Panc1 (cell line): ENCODE measurements at regions not wholly inside any gene's neighbourhood (a gene's known extent, or its start where the extent isn't known, plus 50 kb on each side); places are given as distances from the start of the nearest gene placed in this dataset.

Experiments used
- ATAC-seq: fragments of 200-7000 bp; cut with Tn5 transposase; 2 replicates; pipeline ENCODE4 v1.9.1; 2020; ENCODE audit warnings: mild to moderate bottlenecking, moderate library complexity
- BruUV-seq: library from RNA; stranded (reverse); fragments of 400-500 nt; replicated peaks from 2 replicates; lab custom pipeline; 2021; lab: Mats Ljungman, UMichigan
- CTCF ChIA-PET: fragments of 300-600 bp; sonication (Branson Sonifier 250); formaldehyde crosslinking; loops from one replicate; lab custom pipeline; 2022; ENCODE audit warnings: antibody characterized with exemption; lab: Charles Lee
- POLR2A ChIA-PET: fragments of 300-600 bp; sonication (Branson Sonifier 250); formaldehyde crosslinking; loops from one replicate; lab custom pipeline; 2022; ENCODE audit warnings: antibody characterized with exemption; lab: Charles Lee
- DNase-seq: peaks from one replicate; pipeline ENCODE4 v3.0.0-alpha.2; 2010; ENCODE audit warnings: low read depth, low spot score
- H3K27ac ChIP-seq: 2 replicates; pipeline ENCODE4 v1.5.1; 2011; ENCODE audit warnings: mild to moderate bottlenecking, low read length, inconsistent platforms
- H3K27me3 ChIP-seq: fragments of 200-500 bp; sonication (Bioruptor generic); 2 replicates; pipeline ENCODE4 v1.6.0; 2014; ENCODE audit warnings: low read length, inconsistent platforms; ENCODE audit not compliant: control insufficient read depth, insufficient read depth
- H3K36me3 ChIP-seq: fragments of 200-500 bp; sonication (Bioruptor generic); 2 replicates; pipeline ENCODE4 v1.5.1; 2014; ENCODE audit warnings: inconsistent platforms, mild to moderate bottlenecking, low read length, moderate library complexity; ENCODE audit not compliant: control insufficient read depth, insufficient read depth
- H3K4me1 ChIP-seq: 2 replicates; pipeline ENCODE4 v1.5.1; 2011; ENCODE audit warnings: inconsistent platforms, mild to moderate bottlenecking, low read length, moderate library complexity; ENCODE audit not compliant: control insufficient read depth, insufficient read depth
- H3K4me3 ChIP-seq, 2 experiments: 2 replicates each; pipeline ENCODE4 v1.5.1; 2011 to 2012; ENCODE audit warnings: low read depth in 2 of 2, low read length in 2 of 2, mild to moderate bottlenecking in 2 of 2, inconsistent platforms in 1 of 2, moderate library complexity in 1 of 2
- H3K9me3 ChIP-seq: fragments of 200-500 bp; sonication (Bioruptor generic); 2 replicates; pipeline ENCODE4 v1.5.1; 2014; ENCODE audit warnings: low read depth, mild to moderate bottlenecking, inconsistent platforms, low read length, moderate library complexity; ENCODE audit not compliant: control insufficient read depth, insufficient read depth
- CTCF ChIP-seq: fragments of 450-650 bp; IDR thresholded peaks from 2 replicates; pipeline ENCODE4 v1.5.1; 2017; ENCODE audit warnings: mild to moderate bottlenecking
- POLR2AphosphoS5 ChIP-seq: IDR thresholded peaks from 2 replicates; pipeline ENCODE4 v1.6.1; 2012; ENCODE audit warnings: mild to moderate bottlenecking, low read depth, low read length, moderate library complexity
- REST ChIP-seq, 2 experiments: IDR thresholded peaks; 2 replicates each; pipeline ENCODE4 v1.6.1; 2011 to 2012; ENCODE audit warnings: low read depth in 2 of 2, control low read depth in 1 of 2, low read length in 1 of 2, mild to moderate bottlenecking in 1 of 2, moderate library complexity in 1 of 2; ENCODE audit not compliant: insufficient read depth in 1 of 2
- SIN3A ChIP-seq: IDR thresholded peaks from 2 replicates; pipeline ENCODE4 v1.6.1; 2012; ENCODE audit warnings: low read depth, mild to moderate bottlenecking, low read length, moderate library complexity, borderline replicate concordance; ENCODE audit not compliant: insufficient read depth
- TCF7L2 ChIP-seq: IDR thresholded peaks from 2 replicates; pipeline ENCODE4 v1.6.1; 2011; ENCODE audit warnings: mild to moderate bottlenecking, low read depth, low read length, inconsistent platforms
- in situ Hi-C: cut with HindIII; loops from 2 replicates; pipeline ENCODE4 v1.10.0; 2016; ENCODE audit warnings: low sequenced_read_pairs, low pct_unique_long_range_greater_than_20kb
- intact Hi-C: fragments of 100-400 bp; cut with micrococcal nuclease; formaldehyde crosslinking; loops from one replicate; pipeline ENCODE4 v1.10.0; 2022; ENCODE audit not compliant: unreplicated experiment

GRCh38 chr1:222462601-222463000 lies 85.3 kb downstream of the HHIPL2 start:
- peaks cover 8% of the 10 kb centered on the region for H3K4me1 ChIP-seq
- intact Hi-C loops = no loop called here
- H3K27ac ChIP-seq = no peak overlapping the region
- ChIA-PET CTCF (interaction anchor here (0.7 kb wide), 1 partner anchor 172 kb away, joined by 3 read pairs; no protein-coding TSS in a partner anchor), POLR2A (no interaction called here)
- no peak for ATAC-seq
- in situ Hi-C loops = no loop called here
- H3K4me3 ChIP-seq = no peak overlapping the region
- BruUV-seq = no TSS peak
- no peaks in the 10 kb centered on the region for H3K36me3 ChIP-seq
- H3K27me3 ChIP-seq = no peaks in the 10 kb centered on the region
- no peaks in the 10 kb centered on the region for H3K9me3 ChIP-seq
- TF ChIP-seq POLR2AphosphoS5 (no peak), SIN3A (no peak)
- DNase-seq = no peak

- no peaks in the 10 kb centered on the region for H3K27me3 ChIP-seq
- H3K27ac ChIP-seq = no peak overlapping the region
- CTCF ChIA-PET = no interaction called here
- peaks cover 8% of the 10 kb centered on the region for H3K4me1 ChIP-seq
- H3K36me3 ChIP-seq = no peaks in the 10 kb centered on the region
- H3K4me3 ChIP-seq = no peak overlapping the region
- ATAC-seq (no peak), DNase-seq (no peak)
- in situ Hi-C loops (no loop called here), intact Hi-C loops (no loop called here)
- POLR2A ChIA-PET = no interaction called here
- no peaks in the 10 kb centered on the region for H3K9me3 ChIP-seq
- BruUV-seq = no TSS peak
- TF ChIP-seq REST (IDR thresholded peaks at IDR 0.05; ENCODE audit: insufficient read depth in 1 of 2, low read depth in 2 of 2, low read length in 1 of 2) (no peak), TCF7L2 (no peak), POLR2AphosphoS5 (no peak), CTCF (no peak), SIN3A (no peak)
Observed at GRCh38 chr1:222461941-222462340, 86.0 kb downstream of the HHIPL2 start.

- ChIA-PET CTCF (no interaction called here), POLR2A (no interaction called here)
- intact Hi-C loops (loop anchor here (10.0 kb wide), 3 partner anchors 365 to 1645 kb away; partner anchors contain the start of gene DUSP10), in situ Hi-C loops (no loop called here)
- Histone ChIP-seq H3K27ac (no peak overlapping the region), H3K36me3 (no peaks in the 10 kb centered on the region), H3K4me3 (no peak overlapping the region), H3K4me1 (no peaks in the 10 kb centered on the region), H3K9me3 (no peaks in the 10 kb centered on the region), H3K27me3 (no peaks in the 10 kb centered on the region)
- no peak for DNase-seq
- TF ChIP-seq REST (IDR thresholded peaks at IDR 0.05; ENCODE audit: insufficient read depth in 1 of 2, low read depth in 2 of 2, low read length in 1 of 2) (no peak), TCF7L2 (no peak), SIN3A (no peak), POLR2AphosphoS5 (no peak), CTCF (no peak)
- BruUV-seq = no TSS peak
- no peak for ATAC-seq
Observed at GRCh38 chr1:222459652-222460051, 88.3 kb downstream of the HHIPL2 start.
